ENCODE measurements at regions not wholly inside any gene's neighbourhood (a gene's known extent, or its start where the extent isn't known, plus 50 kb on each side); places are given as distances from the start of the nearest gene placed in this dataset.

DNA sequence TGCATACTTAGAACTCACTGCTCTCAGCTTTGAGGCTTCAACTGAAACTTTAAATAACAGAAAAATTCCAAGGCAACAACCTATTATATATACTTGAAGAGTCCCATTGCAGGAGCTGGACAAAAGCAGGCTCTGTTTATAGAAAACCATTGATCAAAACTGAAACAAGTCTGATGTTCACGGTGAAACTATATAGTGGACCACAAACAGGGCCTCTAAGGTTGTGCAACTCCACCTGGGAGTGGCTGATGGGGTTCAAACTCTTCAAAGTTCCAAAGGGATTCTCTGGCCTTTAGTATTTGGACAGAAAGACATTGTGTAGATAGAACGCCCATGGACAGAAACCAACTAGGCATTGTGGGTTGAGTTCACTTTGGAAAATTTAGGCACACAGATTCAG is 140.3 kb downstream of the ZC3H11B start:
- DNase-seq, result no peak

DNA sequence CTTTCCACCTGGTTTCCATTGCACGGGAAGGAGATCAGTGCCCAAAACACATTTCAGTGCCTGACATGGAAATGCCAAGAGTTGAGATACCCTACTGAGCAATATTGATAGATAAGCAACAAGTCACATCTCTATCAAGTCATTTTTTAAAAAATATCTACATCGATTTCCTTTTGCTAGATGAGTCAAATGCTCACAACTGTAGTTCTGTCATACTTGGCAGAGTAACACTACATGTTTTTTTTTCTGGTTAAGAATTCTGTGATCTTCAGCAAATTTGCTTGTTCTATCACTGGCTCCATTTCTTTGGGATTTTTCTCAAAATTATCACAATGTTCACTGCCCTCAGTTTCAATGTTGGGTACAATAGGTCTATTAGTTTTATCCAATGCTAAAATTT is 145.4 kb downstream of the ZC3H11B start:
- DNase-seq, result no peak

DNA sequence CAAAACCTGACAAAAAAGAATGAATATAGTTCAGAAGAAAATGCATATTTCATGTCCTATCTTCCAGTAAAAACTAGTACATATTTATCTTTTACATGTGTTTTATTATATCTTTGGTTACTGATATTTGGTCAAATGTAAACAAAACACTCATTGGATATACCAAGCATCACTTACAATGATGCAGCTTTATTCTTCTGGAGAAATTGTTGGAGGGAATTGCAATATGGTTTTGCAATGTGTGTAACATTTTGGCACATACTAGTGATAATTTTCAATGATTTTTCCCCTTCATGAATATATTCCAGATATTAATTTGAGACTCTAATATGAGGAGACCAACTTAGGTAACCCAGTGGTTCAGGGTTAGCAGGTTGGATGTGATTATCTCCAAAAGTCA is 146.1 kb downstream of the ZC3H11B start:
- no peak for DNase-seq

DNA sequence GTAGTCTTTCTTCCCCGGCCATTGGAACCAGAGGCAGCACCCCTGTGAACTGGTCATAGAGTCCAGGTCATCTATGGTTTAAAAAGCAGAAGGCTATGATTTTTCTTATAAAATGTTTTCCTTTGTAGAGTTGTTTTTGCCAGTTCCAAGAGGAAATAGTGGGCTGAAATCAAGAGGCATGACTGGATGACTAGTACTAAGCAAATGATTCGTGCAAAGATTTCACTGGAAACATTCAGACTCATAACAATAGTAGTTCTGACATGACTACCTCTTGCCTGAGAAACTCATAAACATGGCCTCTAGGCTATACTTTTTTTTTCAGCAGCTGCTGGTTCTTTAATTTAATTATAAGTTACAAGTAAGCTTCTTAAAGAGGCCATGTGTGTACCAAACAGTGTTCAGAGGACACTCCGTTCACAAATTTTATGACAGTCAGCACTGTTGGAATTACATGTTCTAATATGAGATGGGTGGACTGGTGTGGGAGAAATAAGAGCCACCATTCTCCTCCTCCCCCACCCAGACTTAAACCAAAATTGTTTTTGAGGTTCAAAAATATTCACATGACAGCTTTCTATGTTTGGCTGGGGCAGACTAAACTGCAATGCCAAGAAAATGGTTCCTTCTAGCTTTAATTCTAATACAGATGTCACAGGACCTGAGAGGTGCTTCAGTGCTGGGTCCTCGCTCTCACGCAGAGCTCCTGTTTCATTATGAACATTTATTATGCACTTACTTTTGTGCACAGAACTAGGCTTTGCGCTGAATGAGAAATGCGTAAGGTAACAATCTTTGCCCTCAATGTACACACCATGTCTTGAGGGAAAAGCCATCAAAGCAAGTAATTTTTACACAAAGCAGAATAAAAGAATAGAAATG is 147.5 kb downstream of the ZC3H11B start:
- no peak for DNase-seq

DNA sequence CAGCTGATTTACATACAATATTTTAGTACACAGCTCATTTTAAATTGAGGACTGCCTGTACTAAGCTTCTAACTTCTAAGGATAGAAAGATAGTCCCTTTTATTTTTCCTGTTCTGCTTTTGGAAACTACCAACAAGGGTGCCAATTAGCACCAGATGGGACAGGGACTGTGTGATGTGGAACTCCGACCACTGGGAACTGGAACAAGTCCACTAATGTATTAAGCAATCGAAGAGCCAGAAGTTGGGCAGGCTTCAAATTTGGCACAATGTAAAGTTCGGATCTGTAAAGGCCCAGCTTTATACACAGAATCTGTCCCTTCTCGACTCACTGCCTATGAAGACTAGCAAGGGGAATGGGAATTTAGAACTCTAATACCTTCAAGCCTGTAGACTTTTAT is 149.3 kb downstream of the ZC3H11B start:
- DNase-seq, result no peak

DNA sequence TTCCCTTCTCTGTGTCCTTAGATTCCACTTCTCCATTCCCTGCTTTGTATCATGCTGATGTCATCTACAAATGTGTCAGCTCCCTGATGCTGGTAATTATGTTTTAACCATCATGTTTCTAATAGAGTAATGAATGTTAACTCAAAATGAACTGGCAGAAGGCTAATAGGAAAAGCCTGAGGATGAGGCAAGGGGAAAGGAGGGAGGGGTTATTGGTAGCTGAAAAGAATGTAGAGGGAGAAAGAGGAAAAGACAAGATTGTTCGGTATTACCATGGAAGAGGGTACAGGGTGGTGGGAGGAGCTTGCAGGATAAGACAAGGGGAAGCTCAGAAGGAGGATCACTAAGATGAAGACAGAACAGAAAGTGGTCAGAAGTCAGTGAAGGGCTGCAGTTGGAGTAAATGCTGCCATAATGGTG is 150.9 kb downstream of the ZC3H11B start:
- DNase-seq, result no peak

DNA sequence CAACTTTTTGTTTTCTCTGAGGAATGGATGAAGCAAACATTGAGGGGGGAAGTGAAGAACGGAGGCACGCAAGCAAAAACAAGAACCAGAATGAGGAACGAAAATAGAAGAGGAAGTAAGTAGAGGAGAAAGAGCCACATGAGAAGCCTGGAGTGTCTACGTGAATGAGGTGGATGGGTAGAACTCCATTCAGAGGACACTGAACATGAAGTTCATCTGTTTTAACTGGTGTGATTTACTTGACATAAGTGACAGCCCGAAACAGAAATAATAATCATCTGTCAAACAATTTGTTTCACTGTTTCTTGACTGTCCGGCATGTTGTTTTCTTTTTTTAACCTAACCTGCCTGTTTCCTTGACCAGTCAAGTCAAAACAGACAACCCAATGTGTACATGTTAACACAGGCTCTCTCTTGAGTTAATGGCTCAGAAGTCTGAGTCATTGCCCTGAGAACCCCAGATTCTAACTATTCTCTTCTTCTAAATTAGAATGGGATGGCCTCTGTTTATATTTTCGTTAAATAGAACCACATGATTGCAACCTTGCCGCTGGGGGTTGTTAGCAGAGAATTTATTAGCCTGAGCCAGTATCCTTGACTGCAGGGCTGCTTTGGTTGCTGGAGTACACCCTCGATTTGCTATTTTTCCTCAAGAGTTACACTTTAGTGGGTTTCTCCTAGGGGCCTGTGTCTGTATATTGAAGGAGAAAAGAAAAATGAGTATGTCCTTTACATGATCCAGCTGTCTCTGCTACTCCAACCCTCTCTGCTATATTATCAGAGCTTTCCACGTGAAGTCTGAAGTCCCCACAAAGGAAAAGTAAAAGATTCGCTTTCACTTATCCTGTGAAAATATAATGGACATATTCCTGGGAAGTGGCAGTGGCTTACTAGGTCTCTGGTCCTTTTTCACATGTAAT is 151.7 kb downstream of the ZC3H11B start:
- DNase-seq, result no peak

DNA sequence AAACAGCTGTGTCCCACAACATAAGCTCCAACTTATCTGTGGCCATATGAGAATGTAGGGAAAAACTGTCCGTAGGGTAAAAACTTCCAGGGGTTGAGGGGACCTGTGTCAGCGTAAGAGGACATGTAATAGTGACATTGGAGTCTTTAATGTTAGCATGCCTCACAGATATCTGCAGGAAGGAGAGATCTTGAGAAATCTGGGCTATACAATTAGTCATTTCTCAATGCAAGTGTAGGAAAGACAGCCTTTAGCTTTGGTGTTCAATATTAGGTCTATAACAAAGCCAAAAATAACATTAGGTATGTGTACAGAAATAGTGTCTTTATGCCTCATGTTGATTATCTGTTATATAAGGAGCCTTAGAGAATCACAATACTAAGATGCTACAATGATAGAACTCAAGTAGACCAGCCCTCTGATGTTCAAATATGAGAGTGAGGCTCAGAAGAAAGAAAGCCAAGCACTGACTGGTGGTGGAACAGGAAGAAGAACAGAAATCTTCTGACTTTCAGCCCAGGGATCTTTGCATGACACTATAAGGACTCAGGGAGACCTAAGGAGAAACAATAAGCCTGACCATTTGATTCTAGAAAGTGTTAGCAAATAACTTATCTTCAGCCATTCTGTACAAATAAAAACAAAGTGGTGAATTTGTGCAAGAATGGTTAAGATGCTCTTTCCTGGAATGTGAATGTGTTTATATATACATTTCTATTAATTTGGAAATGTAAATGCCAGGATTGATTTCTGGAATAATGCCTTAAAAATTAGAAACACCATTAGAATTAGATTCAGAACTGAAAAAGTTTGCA is 152.6 kb downstream of the ZC3H11B start:
- no peak for DNase-seq

DNA sequence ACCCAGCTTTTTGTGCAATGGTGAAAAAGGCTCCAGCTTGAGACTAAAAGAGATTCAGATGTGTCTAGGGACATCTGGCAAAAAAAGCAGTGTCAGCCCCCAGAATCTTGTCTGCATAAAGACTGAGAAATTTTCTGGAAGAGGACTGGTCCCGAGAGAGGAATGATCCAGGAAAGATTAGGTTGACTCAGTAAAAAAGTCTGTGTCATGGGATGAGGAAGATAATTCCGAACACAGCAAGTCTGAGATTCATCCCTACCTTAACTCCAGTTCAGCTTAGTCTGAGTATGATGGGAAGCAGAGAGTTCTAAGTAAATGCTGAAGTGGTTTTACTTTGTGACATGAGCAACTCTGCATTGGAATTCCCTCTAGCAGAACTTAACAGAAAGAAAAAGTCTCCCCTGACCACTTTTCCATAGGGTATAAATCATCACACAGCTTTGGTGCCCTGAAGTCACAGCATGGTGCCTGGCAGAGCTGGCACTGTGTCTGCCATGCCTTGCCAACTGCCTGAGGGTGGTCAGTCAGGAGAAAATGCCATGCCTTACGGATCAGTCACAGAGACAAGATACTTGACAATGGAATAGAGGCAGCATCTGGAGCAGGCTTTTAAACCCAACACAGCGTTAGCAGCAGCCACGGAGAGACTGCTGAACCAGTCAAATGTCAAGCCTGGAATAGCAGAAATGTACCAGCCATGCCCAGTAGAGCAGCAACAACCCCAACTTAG is 153.4 kb downstream of the ZC3H11B start:
- DNase-seq, result no peak

DNA sequence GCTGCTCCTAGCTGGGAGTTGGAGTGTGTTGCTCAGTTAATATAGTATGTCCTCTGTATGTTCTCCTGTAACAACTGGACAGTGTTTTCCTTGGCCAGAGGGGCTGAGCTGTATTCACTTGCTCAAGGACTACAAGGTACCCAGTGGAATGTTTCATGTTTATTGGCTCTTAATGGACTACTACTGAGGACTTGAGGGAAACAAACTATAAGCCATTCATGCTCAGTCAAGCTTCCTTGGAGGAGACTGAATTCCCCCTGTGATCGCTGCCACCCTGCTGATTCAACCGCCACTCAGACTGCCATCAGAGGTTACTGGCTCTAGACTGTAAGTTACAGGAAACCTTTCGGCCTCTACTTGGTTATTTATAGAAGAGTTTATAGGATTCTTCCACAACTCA is 166.6 kb downstream of the ZC3H11B start:
- DNase-seq, result no peak

DNA sequence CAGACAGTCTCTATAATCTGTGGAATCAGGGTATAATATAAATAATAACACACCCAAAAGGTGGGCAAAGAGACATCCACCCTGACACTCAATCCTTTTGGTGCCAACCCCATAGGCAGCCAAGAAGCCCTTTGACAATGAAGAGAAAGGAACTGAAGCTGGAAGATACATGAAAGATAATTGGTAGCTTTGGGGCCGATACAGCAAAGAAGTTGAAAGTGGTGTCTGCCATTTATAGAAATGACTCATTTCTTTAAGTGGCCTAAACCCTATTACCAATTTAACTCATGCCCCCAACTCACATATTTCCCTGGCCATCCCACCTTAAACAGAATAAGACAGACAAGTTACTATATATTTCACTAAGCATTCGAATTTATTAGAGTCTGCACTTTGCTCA is 167.0 kb downstream of the ZC3H11B start:
- DNase-seq, result no peak

DNA sequence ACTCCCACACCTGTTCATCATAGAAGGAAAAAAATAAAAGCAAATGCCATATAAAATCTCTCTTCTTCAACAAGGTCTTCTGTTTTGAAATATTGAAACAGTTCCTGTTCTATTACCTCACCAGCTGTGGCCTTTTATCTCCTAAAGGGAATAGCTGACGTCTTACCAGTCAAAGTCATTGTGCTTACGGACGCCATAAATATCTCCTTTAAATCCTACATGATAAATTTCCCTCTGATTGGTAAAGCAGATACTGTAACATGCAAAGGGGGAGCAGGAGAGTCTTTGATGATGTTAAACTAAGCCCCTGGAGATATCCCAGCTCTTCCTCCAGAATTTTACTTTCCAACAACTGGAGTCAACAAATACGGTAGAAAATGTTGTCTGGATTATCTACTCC is 168.4 kb downstream of the ZC3H11B start:
- no peak for DNase-seq

DNA sequence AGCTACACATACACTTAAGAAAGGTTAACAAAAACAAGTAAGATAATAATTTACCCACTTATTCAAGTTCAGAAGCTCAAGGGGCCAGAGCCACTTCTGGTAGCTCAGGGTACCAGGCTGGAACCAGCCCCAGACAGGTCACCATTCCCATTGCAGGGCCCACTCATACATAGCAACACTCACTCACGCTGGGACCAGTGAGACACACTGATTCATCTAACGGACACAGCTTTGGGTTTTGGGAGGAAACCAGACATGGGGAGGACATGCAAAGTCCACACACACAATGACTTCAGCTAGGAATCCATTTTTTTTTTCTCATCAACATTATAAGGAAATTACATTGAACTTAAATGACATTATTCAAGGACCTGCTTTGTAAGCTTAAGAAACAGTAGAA is 169.1 kb downstream of the ZC3H11B start:
- no peak for DNase-seq

DNA sequence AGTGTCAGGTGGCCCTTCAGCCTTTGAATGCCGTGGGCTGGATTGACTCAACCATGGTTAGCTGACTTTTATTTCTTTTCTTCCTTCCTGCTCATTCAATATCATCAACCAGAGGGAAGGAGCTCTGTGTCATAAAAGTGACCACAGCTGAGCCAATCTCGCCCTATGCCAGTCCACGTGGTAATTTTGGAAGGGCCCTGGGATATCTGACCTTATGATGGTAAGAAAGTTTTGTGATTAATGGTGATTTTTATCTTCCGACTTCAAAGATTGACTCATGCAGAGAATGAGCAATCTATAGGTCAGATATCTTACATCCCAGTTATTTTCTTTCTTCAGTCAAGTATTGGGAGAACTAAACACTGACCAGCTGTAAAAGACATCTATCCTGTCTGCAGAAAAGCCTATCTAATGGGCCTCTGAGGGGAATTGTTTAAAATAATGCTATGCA is 170.3 kb downstream of the ZC3H11B start:
- DNase-seq, result no peak

DNA sequence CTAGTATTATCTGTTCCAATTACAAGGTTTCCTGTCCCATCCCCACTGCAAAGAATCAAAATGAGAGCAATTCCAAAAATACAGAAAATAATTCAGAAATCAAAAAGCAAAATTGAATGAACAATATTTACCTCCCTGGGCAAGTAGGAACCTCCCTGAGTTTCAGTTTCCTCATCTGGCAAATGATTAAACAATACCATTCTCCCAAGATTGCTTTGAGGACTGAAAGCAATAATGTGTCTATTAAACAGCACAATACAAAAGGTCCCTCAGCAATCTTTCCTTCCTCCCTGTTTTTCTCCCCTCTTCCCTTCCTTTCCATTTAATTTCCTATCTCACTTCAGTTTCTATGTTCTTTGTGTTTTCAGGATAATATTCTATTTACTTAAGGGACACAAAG is 171.0 kb downstream of the ZC3H11B start:
- no peak for DNase-seq

DNA sequence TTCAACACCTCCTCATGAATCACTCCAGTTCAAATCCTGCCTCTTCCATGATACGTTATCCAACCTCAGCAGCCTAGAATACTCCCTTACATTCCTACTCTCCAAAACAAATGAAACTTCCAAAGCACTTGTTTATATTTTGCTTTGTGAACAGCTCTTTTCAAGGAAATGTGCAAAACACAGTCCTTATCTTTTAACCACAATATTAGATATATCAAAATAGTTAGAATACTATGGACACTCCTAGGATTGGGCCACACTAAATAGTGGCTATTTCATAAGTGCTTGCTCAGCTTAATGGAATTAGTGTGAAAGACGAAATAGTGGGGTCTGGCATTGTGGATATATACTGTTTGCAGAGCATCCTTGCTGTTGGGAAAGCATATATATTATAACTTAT is 173.5 kb downstream of the ZC3H11B start:
- DNase-seq, result no peak

DNA sequence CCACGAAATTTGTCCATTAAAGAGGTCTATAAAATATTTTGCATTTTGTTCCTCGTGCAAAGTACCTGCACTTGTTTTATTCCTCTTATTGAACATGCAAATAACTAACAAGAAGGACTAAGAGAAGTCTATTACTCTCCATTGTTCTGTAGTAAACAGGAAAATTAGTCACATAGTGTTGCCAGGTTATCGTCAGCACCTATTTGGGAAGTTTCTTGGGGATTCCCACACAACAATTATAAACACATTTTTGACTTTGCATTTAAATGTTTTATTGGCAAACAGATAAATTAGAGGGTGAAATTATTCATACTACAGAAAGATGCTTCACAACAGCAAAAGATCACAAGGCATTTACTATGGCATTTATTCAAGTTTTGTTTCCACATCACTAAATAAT is 174.5 kb downstream of the ZC3H11B start:
- no peak for DNase-seq

DNA sequence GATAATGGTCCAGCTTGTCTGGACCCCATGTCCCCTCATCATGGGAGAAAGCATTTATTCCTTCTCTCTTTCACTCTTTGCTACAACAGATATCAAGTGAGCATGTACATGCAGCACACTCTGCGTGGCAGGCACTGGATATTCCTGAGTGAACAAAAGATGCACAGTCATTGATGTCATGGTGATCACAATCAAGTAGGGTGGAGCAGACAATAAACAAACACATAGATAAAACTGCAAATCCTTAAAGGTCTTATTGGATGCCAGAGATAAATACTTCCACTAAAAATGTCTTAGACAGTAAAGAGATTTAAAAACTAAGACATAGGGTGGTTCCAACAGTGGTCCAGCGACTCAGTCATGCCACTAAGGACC is 178.0 kb downstream of the ZC3H11B start:
- DNase-seq, result no peak

DNA sequence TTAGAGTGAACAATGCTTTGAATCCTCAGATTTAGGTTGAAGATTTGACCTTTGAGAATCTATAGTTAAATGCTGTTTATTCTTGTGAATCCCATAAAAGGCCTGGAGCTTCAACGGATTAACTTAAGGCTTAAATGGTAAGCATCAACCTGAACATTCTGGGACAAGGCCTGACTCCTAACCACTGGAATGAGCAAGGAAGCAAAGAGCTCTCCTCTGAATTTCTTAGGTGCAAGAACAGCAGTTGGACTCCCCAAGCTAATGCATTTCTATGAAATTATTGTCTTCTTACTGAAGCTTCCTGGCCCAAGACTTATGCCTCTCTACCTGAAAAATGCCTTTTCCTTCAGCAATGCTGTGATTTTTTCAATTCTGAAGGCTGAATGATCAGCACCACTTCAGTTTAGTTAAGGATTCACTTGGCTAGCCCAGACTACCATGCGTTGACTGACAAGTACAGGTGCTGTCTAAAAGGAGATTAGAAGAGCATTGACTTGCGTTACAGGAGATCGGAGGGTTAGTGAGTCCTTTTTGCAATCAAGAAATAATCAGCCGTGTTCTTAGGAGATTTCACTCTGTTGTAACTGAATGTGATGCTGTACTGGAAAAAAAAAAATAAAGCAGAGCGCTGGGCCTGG is 178.5 kb downstream of the ZC3H11B start:
- no peak for DNase-seq

DNA sequence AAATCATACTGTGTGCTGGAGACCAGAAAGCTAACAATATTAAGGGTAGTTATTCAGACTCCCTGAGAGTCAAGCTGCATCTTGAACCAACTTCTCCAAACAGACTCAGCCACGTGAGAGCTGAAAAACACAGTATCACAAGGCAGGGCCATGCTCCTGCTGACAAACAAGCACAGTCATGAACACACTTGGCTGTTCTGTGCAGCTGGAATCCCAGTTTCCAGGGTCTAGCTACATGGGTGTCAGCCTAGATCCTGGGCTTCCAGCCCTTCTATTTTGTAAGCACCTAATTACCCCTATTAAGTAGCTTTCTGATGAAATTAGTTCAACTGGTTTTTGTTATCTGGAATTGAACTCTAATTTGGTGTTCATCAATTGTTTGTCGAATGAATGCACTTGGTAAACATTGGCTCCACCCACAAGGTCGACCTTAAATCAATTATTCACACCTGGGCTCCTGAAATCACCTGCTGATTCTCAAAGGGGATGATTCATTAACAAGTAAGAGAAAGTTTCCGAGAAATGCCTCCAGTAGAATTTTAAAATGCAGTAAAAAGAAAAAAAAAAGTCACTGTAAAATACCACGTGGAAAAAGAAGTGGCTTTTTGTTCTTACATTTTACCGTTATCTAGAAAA is 179.3 kb downstream of the ZC3H11B start:
- no peak for DNase-seq

DNA sequence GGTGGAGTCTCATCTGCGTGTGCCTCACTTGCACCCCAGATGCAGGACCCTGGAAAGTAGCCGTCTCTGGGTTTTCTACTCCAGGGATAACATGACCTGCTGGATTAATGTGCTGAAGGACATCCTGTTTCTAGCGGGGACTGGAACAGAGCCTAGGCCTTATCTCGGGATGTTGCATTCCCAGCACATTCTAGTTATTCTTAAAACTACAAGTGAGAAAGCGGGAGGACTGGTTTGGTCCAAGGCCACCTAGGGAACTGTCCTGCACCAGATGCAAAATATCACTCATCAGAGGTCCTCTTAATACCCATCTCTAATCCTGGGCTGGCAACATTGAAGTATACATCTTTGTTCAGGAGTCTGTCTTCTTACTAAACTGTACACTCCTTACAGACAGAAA is 179.9 kb downstream of the ZC3H11B start:
- DNase-seq, result no peak
